DMS79 treated with DMSO at 0.1 percent for 48 hours (cell line): ENCODE measurements at regions not wholly inside any gene's neighbourhood (a gene's known extent, or its start where the extent isn't known, plus 50 kb on each side); places are given as distances from the start of the nearest gene placed in this dataset.
A peak's percentile ranks its signal among the peaks of the same experiment; 100 is the strongest.

Source experiments
- DNase-seq: peaks from one replicate; lab custom pipeline; 2025; lab: John Stamatoyannopoulos, UW

DNA sequence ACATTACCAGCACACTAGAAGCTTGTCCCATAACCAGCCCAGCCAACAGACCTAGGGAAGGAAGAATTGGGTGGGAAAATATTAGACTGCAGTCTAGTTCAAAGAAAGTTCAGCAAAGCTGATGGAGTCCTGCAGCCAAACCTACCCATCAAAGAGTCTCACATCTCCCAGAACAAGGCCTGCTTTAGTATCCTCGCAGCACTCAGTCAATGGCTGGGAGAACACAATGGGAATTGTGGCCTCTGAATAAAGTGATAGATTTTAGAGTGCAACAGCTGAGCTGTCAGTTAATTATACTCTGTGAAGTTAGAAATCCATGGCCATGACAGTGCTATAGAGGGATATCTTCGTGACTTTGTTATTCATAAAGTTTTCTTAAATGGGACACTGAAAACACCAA, 207.2 kb upstream of the NAALADL2 start:
- no peak for DNase-seq

DNA sequence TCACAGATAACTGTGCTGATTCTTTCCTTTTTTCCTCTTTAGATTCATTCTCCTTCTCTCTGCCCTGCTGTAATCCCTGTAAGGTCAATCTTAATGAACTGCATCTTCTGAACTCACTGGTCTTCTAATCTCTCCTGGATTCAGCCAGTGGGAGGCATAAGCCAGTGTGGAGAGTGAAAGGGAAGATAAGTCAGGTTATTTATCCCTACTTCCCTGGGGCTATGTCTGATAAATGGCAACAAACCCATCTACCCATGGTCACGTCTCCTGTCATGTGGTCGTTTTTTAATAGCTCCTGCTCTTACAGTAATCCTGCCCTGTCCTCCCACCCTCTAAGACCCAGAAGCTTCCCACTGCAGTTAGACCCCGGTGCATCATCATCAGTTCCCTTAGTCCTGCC, 199.6 kb upstream of the NAALADL2 start:
- no peak for DNase-seq

DNA sequence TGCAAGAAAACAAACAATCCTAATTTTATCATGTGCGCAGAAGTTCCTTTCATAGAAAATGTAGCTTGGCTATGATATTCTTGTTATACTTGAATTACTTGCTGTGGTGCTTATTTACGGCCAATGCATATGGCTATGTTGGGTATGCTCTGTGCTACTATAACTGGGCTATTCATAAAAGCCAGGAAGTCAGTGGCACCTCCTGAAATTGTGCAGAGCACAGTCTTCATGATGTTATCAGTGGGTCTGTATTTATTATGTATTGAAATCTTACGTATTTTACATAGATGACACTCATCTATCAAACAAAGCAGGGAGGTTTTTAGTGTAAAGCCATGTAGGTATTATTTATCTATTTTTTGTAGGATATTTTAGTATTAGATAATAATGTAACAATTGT, 196.5 kb upstream of the NAALADL2 start:
- DNase-seq = no peak

DNA sequence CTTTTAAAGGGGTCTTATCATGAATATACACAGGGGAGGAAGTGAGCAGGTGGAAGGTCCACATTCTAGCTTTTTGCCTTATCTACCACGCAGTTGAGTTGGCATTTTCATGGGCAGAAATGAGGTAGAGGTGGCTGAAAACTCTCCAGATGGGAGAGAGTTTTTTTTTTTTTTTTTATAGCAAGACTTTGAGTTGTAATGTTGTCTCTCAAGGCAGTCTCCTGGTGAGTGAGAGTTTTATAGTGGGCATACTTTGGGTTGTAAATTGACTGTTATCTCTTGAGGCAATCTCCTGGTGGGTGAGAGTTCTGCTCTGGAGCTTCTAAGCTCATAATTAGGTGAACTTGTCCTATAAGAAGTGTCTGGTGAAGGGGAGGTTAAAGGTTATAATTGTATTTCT, 191.7 kb upstream of the NAALADL2 start:
- no peak for DNase-seq

DNA sequence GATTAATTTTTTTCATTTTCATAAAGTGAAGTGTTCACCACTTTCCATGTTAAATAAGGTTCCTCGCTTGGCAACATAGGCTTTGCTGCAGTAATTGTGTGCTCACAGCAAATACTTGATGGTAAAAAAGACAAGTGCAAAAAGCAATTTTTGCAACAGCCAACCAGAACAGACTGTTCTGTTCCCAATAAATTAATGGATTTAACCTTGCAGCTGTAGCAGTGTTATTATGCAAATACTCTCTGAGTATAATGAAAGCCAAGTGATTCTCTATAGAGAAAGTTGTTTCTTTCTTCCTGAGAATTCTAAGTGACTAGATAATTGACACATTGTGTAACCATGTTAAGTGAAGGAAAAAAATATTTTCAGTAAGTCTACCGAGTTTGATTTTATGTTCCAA, 183.7 kb upstream of the NAALADL2 start:
- DNase-seq = no peak

DNA sequence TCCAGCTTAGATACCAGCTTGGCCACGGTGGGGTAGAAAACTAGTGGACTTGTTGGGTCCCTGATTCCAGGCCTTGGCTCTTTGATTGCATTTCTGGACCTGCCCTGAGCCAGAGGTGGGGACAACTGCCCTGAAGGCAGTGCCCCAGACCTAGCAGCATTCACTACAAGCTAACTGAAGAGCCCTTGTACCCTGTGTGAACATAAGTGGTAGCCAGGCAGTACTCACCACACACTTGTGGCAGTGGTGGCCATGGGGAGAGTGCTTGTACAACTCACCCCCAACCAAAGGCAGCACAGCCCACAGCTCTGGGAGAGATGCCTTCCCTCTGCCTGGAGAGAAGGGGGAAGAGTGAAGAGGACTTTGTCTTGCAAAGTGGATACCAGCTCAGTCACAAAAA, 177.3 kb upstream of the NAALADL2 start:
- DNase-seq = no peak

GRCh38 chr3:174685796-174686195, 173.3 kb upstream of the NAALADL2 start:
- no peak for DNase-seq

- no peak for DNase-seq
Measured at GRCh38 chr3:174697310-174697709, 161.8 kb upstream of the NAALADL2 start.

- DNase-seq = no peak
Measured at GRCh38 chr3:174700736-174701135, 158.4 kb upstream of the NAALADL2 start.

GRCh38 chr3:174710612-174711011, 148.5 kb upstream of the NAALADL2 start:
- no peak for DNase-seq

- no peak for DNase-seq
Measured at GRCh38 chr3:174715386-174715785, 143.7 kb upstream of the NAALADL2 start.

- no peak for DNase-seq
Measured at GRCh38 chr3:174716956-174717505, 142.1 kb upstream of the NAALADL2 start.

DNA sequence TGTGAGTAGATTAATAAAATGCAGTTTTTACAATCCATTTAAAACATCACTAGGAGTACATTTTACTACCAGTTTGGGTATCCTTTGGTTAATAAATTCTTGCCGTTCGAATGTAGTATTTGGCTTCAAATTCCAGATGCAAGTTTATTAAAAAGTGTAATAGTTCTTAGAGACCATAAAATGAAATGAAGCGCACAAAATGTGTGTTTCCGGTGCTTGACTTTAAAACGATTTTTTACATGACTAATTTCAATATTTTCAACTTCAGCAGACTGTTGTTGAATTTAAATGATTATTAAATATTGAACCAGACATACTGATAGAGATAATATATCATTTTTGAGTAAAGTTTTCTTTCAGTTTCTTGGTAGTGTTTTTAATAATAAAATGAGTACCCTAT, 138.4 kb upstream of the NAALADL2 start:
- peak; percentile 50 for DNase-seq

DNA sequence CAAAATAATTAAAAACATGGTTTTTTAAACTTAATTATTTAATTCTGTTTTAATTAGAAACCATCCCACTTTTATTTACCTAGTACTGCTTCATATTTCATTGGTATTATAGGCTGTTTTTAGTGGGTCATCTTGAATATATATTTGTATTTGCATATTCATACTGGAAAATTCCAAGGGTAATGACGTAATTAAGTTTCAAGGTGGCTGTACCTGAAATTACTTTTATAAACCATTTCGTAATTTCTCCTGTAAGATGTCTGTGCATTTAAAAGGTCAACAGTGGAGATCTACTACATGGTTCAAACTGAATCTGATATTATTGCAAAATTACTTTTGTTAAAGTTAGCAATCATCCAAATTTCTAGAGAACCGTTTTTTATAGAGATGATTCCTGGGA, 133.8 kb upstream of the NAALADL2 start:
- DNase-seq = no peak

DNA sequence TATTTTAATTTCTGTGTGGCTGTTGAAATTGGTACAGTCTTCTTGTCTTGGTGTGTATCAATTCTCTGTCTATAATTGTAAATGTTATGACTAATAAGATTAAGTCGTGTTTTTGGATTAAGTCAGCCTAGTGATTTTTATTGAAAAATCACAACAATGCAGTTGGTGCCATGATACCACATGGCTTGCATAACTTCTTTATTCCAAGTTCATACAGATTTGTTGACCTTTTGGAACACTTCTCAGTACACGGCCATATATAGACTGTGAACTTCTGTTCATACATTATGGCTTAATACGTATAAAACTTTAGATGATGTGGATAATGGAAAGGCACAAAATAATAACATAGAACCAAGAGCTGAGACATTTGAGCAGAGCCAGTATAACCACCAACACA, 121.2 kb upstream of the NAALADL2 start:
- DNase-seq = no peak

DNA sequence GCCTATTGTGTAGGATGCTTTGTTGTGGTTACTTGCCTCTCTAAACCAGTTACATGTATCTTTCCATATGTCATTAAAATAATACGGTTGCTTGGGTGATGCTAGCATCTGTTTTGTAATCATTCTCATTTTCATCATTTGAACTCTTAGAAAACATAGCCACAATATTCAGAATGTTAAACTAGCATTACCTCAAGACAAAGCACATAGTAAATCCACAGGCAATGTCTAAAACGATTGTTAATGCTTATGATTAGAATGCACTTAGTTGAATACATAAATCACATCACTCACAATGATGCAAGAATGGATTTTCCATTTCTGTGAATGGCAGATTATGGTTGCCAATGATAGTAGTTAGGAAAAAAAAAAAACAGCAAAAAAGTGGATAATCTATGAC, 110.0 kb upstream of the NAALADL2 start:
- DNase-seq = no peak

GRCh38 chr3:174755833-174756829, 103.0 kb upstream of the NAALADL2 start:
- no peak for DNase-seq

- no peak for DNase-seq
Measured at GRCh38 chr3:174758943-174759342, 100.2 kb upstream of the NAALADL2 start.

- DNase-seq = no peak
Measured at GRCh38 chr3:174767406-174767805, 91.7 kb upstream of the NAALADL2 start.

DNA sequence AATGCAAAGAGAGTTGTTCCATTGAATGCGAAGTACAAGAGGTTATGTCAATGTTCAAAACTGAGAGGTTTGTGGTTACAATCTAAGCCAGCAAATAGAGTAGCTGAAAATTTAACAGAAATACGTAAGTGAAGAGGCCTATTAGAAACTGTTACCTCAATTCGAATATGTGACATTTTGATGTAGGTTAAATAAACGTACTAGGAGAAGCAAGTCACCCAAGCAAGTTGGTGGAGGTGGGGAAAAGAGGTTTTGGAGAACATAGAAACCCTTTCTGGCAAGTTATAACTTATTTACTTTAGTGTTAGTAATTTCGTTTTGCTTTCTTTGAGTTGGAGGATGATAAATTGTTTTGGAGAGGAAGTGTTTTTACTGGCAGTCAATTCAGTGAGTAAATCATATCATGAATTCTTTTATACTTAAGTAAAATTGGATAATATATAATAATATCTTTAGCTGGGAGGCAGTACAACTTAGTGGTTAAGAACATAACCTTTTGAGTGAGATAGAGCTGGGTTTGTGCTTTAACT, 91.2 kb upstream of the NAALADL2 start:
- DNase-seq = no peak

DNA sequence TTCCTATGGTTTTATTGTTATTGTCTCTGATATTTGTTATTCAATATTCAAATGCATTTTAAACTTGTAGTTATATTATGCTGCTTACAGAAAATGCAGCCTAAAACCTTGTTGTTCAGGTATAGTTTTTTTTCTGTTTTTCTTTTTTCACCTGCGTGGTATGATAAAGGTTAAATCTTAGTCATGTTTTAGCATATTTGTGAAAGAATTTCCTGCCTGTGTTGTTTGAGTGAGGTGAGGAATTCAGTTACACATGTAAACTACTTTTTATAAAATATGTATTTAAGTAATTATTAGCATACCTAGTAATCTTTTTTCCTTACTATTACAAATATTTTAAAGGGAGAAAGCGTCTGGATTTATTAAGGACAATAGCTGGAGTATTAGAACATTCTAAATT, 90.0 kb upstream of the NAALADL2 start:
- DNase-seq = no peak

DNA sequence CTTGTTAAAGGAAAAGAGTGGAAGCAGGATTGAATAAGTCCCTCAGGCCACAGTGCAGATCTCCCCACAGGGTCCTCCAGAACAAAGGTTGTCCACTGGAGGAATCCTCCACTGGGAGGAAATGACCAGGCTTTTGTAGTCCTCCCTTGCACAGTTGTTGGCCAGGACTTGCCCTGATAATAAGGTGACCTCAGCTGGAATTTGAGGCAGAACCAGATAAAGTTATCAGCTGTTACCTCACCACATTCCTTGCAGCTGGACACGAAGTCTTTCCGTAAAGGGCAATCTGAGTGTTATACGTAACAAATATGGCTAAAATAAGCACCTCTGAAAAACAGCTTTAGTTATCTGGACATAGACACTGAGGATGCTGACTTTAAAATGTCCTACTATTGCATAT, 83.5 kb upstream of the NAALADL2 start:
- no peak for DNase-seq

- no peak for DNase-seq
Measured at GRCh38 chr3:174776123-174776522, 83.0 kb upstream of the NAALADL2 start.
